ENCODE measurements at regions not wholly inside any gene's neighbourhood (a gene's known extent, or its start where the extent isn't known, plus 50 kb on each side); places are given as distances from the start of the nearest gene placed in this dataset.

GRCh38 chr5:65085516-65085850 lies 316.8 kb downstream of the CWC27 start:
- 100% methylated on average over 1 of the region's 1 CpG; no CpG with 5 or more reads in 1 of the 2 donors for WGBS, 2 donors (ENCODE audit: low coverage in 1 of 2)
- TF ChIP-seq POLR2A (IDR thresholded peaks at IDR 0.05) (no peak), POLR2AphosphoS5 (IDR thresholded peaks at IDR 0.05) (no peak), CTCF (IDR thresholded peaks at IDR 0.05) (no peak), EP300 (IDR thresholded peaks at IDR 0.05) (no peak)
- no peaks in the 10 kb centered on the region for H3K36me3 ChIP-seq
- no peaks in the 10 kb centered on the region for H3K27me3 ChIP-seq
- no peaks in the 10 kb centered on the region for H3K4me1 ChIP-seq
- no peak overlapping the region for H3K27ac ChIP-seq
- no peak for ATAC-seq
- H3K4me3 ChIP-seq = no peak overlapping the region
- H3K9me3 ChIP-seq = no peaks in the 10 kb centered on the region

- H3K27ac ChIP-seq = no peak overlapping the region
- H3K36me3 ChIP-seq = no peaks in the 10 kb centered on the region
- H3K4me3 ChIP-seq = no peak overlapping the region
- H3K27me3 ChIP-seq = no peaks in the 10 kb centered on the region
- TF ChIP-seq POLR2AphosphoS5 (IDR thresholded peaks at IDR 0.05) = no peak
- no peak for TF ChIP-seq POLR2A (IDR thresholded peaks at IDR 0.05)
- TF ChIP-seq CTCF (IDR thresholded peaks at IDR 0.05) = no peak
- no peak for TF ChIP-seq EP300 (IDR thresholded peaks at IDR 0.05)
- no peaks in the 10 kb centered on the region for H3K9me3 ChIP-seq
- H3K4me1 ChIP-seq = no peaks in the 10 kb centered on the region
- WGBS, 2 donors (ENCODE audit: low coverage in 1 of 2) = 86 to 89% methylated on average over 3 of the region's 3 CpGs
- ATAC-seq = no peak
Observed at GRCh38 chr5:65086234-65086890, 317.6 kb downstream of the CWC27 start.

DNA sequence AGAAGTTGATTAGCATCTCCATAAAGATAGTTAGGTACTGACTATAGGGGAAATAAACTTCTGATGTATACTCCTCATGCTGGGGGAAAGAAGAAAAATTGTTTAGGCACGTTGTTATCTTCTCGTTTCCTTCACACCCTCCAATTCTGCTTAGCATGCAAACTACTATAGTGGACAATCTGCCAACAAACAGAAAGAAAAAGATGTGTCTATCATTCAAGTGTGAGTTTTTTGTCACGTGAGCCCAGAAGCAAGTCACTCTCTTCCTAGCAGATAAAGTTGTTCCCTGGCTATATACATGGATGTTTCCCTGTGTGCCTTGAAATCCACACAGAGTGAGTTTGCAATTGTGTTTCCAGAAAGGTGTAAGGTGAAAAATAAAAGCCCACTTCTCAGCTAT lies 318.4 kb downstream of the CWC27 start:
- H3K4me3 ChIP-seq = no peak overlapping the region
- no peaks in the 10 kb centered on the region for H3K27me3 ChIP-seq
- H3K4me1 ChIP-seq = no peaks in the 10 kb centered on the region
- 75 to 79% methylated on average over 2 to 3 of the region's 3 CpGs for WGBS, 2 donors (ENCODE audit: low coverage in 1 of 2)
- TF ChIP-seq CTCF (IDR thresholded peaks at IDR 0.05) = no peak
- TF ChIP-seq POLR2A (IDR thresholded peaks at IDR 0.05) = no peak
- TF ChIP-seq POLR2AphosphoS5 (IDR thresholded peaks at IDR 0.05) = no peak
- no peak for TF ChIP-seq EP300 (IDR thresholded peaks at IDR 0.05)
- H3K36me3 ChIP-seq = no peaks in the 10 kb centered on the region
- no peak overlapping the region for H3K27ac ChIP-seq
- no peaks in the 10 kb centered on the region for H3K9me3 ChIP-seq
- no peak for ATAC-seq

DNA sequence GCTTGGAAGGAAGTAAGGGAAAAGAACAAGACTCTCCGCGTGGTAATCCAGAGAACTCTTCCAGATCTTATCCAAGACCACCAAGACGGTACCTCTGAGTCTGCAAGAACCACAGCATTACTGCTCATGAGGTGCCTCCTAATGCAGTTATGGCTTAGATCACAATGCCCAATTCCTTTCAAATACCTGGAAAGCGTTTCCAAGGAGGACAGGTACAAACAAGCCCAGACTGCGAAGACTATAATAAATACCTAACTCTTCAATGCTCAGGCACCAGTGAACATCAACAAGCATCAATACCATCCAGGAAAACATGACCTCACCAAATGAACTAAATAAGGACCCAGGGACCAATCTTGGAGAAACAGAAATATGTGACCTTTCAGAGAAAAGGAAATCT lies 325.5 kb downstream of the CWC27 start:
- no peak for ATAC-seq
- TF ChIP-seq CTCF (IDR thresholded peaks at IDR 0.05) (no peak), EP300 (IDR thresholded peaks at IDR 0.05) (no peak), POLR2AphosphoS5 (IDR thresholded peaks at IDR 0.05) (no peak), POLR2A (IDR thresholded peaks at IDR 0.05) (no peak)
- no peak overlapping the region for H3K27ac ChIP-seq
- H3K4me1 ChIP-seq = peaks cover 0 to 3% (median 0%) of the 10 kb centered on the region in 3 donors
- H3K27me3 ChIP-seq = no peaks in the 10 kb centered on the region
- no peaks in the 10 kb centered on the region for H3K9me3 ChIP-seq
- no peaks in the 10 kb centered on the region for H3K36me3 ChIP-seq
- H3K4me3 ChIP-seq = no peak overlapping the region
- WGBS, 2 donors (ENCODE audit: low coverage in 1 of 2) = 67 to 96% methylated on average over 3 to 4 of the region's 5 CpGs

DNA sequence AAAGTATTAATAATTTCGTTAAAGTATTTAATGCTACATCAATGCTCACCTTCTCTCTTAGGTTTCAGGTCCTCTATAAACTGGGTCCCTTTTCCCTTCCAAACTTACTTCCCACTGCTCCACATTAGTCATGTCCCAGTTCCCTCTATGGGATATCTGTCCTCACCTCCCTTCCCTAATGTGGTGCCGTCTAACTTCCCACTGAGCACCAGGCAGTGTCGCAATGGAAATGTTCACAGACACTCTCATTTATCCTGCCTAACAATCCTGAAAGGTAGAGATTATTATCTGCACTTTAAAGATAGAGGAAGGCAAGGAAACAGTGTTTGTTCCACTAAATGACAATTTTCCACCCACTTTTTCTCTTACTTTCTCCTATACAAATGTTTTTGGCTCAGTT lies 329.7 kb downstream of the CWC27 start:
- H3K27ac ChIP-seq = peak overlapping the region in 1 of 4 donors; percentile 4
- no peak for TF ChIP-seq EP300 (IDR thresholded peaks at IDR 0.05)
- no peak for TF ChIP-seq POLR2A (IDR thresholded peaks at IDR 0.05)
- no peak for TF ChIP-seq CTCF (IDR thresholded peaks at IDR 0.05)
- TF ChIP-seq POLR2AphosphoS5 (IDR thresholded peaks at IDR 0.05) = no peak
- H3K9me3 ChIP-seq = no peaks in the 10 kb centered on the region
- WGBS, 2 donors (ENCODE audit: low coverage in 1 of 2) = 83 to 86% methylated on average over 1 to 3 of the region's 3 CpGs
- peaks cover 0 to 23% (median 0%) of the 10 kb centered on the region in 3 donors for H3K4me1 ChIP-seq
- H3K27me3 ChIP-seq = no peaks in the 10 kb centered on the region
- no peak for ATAC-seq
- H3K36me3 ChIP-seq = no peaks in the 10 kb centered on the region
- no peak overlapping the region for H3K4me3 ChIP-seq
